Heart right ventricle (tissue), 16 donors: ENCODE measurements at regions not wholly inside any gene's neighbourhood (a gene's known extent, or its start where the extent isn't known, plus 50 kb on each side); places are given as distances from the start of the nearest gene placed in this dataset.

Experiments used
- ATAC-seq, 8 donors: fragments of 200-7000 bp; cut with Tn5 transposase; one replicate each; pipeline ENCODE4 v1.9.1; 2020; ENCODE audit warnings: mild to moderate bottlenecking in 8 of 8, moderate library complexity in 8 of 8, moderate number of reproducible peaks in 1 of 8
- DNase-seq, 2 donors: peaks; one replicate each; pipeline ENCODE4 v3.0.0-alpha.2; 2020
- H3K27ac ChIP-seq, 10 donors: fragments of 200-600 bp; sonication (generic) in 2 of 10; one replicate each; pipeline versions ENCODE4 v1.5.0 to v1.8.0; 2020 to 2022; ENCODE audit warnings: mild to moderate bottlenecking in 3 of 10
- H3K27me3 ChIP-seq, 7 donors: fragments of 200-600 bp; one replicate each; pipeline ENCODE4 v1.8.0; 2021 to 2022; ENCODE audit warnings: mild to moderate bottlenecking in 2 of 7
- H3K36me3 ChIP-seq, 9 donors: fragments of 200-600 bp; sonication (generic) in 1 of 9; one replicate each; pipeline versions ENCODE4 v1.5.0 to v1.8.0; 2020 to 2022; ENCODE audit warnings: mild to moderate bottlenecking in 2 of 9
- H3K4me1 ChIP-seq, 9 donors: fragments of 200-600 bp; sonication (generic) in 1 of 9; one replicate each; pipeline versions ENCODE4 v1.5.0 to v1.8.0; 2020 to 2022; ENCODE audit warnings: mild to moderate bottlenecking in 4 of 9
- H3K4me3 ChIP-seq, 10 donors: fragments of 200-600 bp; sonication (generic) in 2 of 10; one replicate each; pipeline versions ENCODE4 v1.5.0 to v1.8.0; 2020 to 2022; ENCODE audit warnings: mild to moderate bottlenecking in 7 of 10, moderate library complexity in 2 of 10
- H3K9me3 ChIP-seq, 11 donors: fragments of 200-600 bp in 10 of 11; sonication (generic) in 2 of 11; one replicate each; pipeline versions ENCODE4 v1.5.0 to v1.8.0; 2013 to 2022; ENCODE audit warnings: mild to moderate bottlenecking in 2 of 11, control low read depth in 1 of 11, moderate library complexity in 1 of 11
- CTCF ChIP-seq, 9 donors: fragments of 200-600 bp; sonication (generic) in 2 of 9; IDR thresholded peaks; one replicate each; pipeline versions ENCODE4 v1.5.0 to v1.8.0; 2021 to 2022; ENCODE audit warnings: antibody characterized with exemption in 9 of 9, mild to moderate bottlenecking in 5 of 9, moderate library complexity in 1 of 9
- WGBS, 2 donors: extraction: QIAGEN DNeasy Blood & Tissue Kit; methylation state at CpG; one replicate each; pipeline ENCODE4 v1.1.7; 2013; ENCODE audit warnings: inconsistent platforms in 1 of 2; 5-methylcytosine and 5-hydroxymethylcytosine counted together
- intact Hi-C, 10 donors: fragments of 100-400 bp; cut with DNase I; formaldehyde crosslinking; loops; one replicate each; pipeline versions ENCODE4 v1.11.1 to v1.14.2; 2022
- donor health status: Arrhythmogenic right ventricular cardiomyopathy.
- donor health status: ischemic (EF 13 %, LVEDD 7.1; RV severe dilation, severe dysfunction).
- donor health status: healthy with polysubstance abuse.
- donor health status: DM: no; HTN: yes; CAD: no.
- donor health status: DM: no; HTN: no; CAD: no.
- donor health status: ischemic (EF 25% LVEDD 6.9; RV normal size, moderate dysfunction).
- donor health status: ischemic (EF 25% LVEDD 5.7; RV mildly dilated, moderate dysfunction).
- donor health status: healthy.
- donor health status: DM: yes; HTN: yes; CAD: no.
- donor health status: Ischemic cardiomyopathy.
- donor health status: ischemic (EF 35%, LVEDD 5.7; RV mildly dilated, moderate dysfunction).
- donor health status: nonischemic (EF 11% LVEDD 7.7; RV severe dilation, severe dysfunction).
- donor health status: DM: yes; HTN: yes; CAD: no.
- donor health status: PGD.
- donor health status: ischemic (EF 29% LVEDD 5.4; RV normal size, mild dysfunction).
- donor health status: nonischemic (EF 23%, LVEDD 6.1; RV moderate dilation, normal function).

DNA sequence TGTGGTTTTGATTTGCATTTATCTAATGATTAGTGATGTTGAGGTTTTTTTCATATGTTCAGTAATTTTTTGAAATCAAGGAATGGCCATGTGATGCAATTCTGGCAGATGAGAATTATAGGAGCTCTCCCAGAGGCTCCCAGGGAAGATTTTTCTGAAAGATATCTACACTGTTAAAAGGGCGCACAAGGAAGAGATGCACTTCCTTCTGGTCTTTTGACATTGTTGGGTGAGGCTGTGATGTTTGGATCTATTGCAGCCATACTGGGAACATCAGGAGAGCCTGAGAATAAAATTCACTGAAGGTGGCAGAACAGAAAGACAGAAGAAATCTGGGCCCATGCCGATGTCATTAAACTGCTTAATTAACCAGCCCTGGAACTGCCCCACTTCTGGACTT, 108.5 kb downstream of the DDX1 start:
- no peaks in the 10 kb centered on the region for H3K9me3 ChIP-seq
- no peaks in the 10 kb centered on the region for H3K36me3 ChIP-seq
- intact Hi-C loops = no loop called here
- DNase-seq = no peak
- TF ChIP-seq CTCF (IDR thresholded peaks at IDR 0.05) = no peak
- peaks cover 0 to 41% (median 19%) of the 10 kb centered on the region in 9 donors for H3K4me1 ChIP-seq
- H3K27ac ChIP-seq = no peak overlapping the region
- no peak for ATAC-seq
- 93 to 98% methylated on average over 2 of the region's 2 CpGs for WGBS, 2 donors
- no peaks in the 10 kb centered on the region for H3K27me3 ChIP-seq
- no peak overlapping the region for H3K4me3 ChIP-seq

DNA sequence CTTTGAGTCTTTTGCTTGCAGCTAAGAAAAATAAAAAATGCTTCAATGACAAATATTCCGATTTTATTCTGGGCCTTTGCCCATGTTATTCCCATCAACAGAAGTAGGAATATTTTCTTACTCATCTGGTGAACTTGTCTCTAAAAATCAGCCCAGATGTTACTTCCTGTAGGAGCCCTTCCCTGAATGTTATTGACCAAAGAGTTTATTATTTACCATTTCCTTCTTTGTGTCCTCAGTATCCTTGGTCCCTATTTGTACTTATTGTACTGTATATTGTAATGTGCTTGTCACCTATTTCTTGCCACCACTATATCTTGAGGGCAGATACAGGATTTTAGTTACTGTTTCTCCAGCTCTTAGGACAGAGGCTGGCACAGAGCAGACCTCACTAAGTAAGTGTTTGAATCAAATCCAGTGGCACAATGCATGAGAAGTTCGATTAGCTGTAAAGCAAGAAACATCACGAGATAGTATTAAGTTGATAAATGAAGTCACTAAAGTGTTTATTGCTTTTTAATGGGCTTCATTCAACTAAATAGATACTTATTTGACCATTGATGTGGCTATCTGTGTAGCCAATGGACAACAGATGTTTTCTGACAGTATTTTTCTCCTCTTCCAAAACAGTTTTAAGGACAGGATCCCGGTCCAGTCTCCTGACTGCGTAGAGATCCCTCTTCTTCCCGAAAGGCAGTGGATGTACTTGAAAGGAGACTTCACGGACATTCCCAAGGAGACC, 109.1 kb downstream of the DDX1 start:
- Histone ChIP-seq H3K27ac (no peak overlapping the region), H3K27me3 (no peaks in the 10 kb centered on the region)
- WGBS, 2 donors = 76 to 89% methylated on average over 7 of the region's 7 CpGs

DNA sequence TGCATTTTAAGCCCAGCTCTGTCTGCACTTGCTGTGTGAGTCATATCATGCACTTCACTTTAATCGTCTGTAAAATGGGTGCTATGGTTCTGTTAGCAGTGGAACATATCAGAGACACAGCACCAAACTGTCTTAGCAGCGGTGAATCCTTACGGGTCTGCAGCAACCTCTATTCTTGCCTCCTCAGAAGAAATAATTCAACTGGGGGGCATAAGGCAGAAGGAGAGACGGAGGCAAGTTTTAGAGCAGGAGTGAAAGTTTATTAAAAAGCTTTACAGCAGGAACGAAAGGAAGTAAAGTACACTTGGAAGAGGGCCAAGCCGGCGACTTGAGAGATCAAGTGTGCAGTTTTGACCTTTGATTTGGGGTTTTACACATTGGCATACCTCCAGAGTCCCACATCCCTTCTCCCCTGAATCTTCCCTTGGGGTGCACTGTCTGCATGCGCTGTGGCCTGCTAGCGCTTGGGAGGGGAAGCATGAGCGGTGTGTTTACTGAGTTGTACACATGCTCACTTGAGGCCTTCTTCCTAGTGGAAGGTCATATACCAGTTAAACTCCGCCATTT, 109.8 kb downstream of the DDX1 start:
- Histone ChIP-seq H3K4me1 (peaks cover 0 to 44% (median 22%) of the 10 kb centered on the region in 9 donors), H3K27me3 (no peaks in the 10 kb centered on the region), H3K9me3 (no peaks in the 10 kb centered on the region), H3K4me3 (no peak overlapping the region), H3K36me3 (no peaks in the 10 kb centered on the region), H3K27ac (no peak overlapping the region)
- ATAC-seq (no peak), DNase-seq (no peak)
- 79 to 81% methylated on average over 11 of the region's 11 CpGs for WGBS, 2 donors
- no peak for TF ChIP-seq CTCF (IDR thresholded peaks at IDR 0.05)
- intact Hi-C loops = no loop called here

More for the DNA sequence above, 109.1 kb downstream of the DDX1 start:
- peaks cover 0 to 44% (median 22%) of the 10 kb centered on the region in 9 donors for H3K4me1 ChIP-seq
- no peaks in the 10 kb centered on the region for H3K9me3 ChIP-seq
- no peak for TF ChIP-seq CTCF (IDR thresholded peaks at IDR 0.05)
- ATAC-seq (no peak), DNase-seq (no peak)
- intact Hi-C loops = no loop called here
- no peak overlapping the region for H3K4me3 ChIP-seq
- no peaks in the 10 kb centered on the region for H3K36me3 ChIP-seq

DNA sequence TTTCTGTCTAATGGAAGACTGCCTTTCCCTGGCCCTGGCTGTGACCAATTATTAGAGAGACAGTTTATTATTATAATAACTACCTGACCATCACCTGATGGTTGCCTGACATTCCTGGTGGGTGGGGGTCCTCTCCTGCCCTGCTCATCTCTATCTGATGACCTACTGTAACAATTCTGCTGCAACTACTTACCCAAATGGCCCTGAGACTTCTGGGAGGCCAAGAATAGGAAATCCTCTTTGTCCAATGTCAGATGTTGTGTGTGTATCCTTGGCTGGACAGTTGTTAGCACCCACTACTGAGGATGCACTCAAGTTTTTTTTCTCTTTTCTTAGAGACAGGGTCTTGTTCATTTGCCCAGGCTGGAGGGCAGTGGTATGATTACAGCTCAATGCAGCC, 110.3 kb downstream of the DDX1 start:
- no peaks in the 10 kb centered on the region for H3K9me3 ChIP-seq
- intact Hi-C loops = no loop called here
- TF ChIP-seq CTCF (IDR thresholded peaks at IDR 0.05) = no peak
- H3K36me3 ChIP-seq = no peaks in the 10 kb centered on the region
- ATAC-seq = no peak
- H3K4me1 ChIP-seq = peaks cover 0 to 44% (median 22%) of the 10 kb centered on the region in 9 donors
- DNase-seq = no peak
- H3K27ac ChIP-seq = peak overlapping the region in 1 of 10 donors; percentile 85
- no peak overlapping the region for H3K4me3 ChIP-seq
- H3K27me3 ChIP-seq = no peaks in the 10 kb centered on the region
